Psoas muscle (tissue), 7 donors: ENCODE measurements at regions not wholly inside any gene's neighbourhood (a gene's known extent, or its start where the extent isn't known, plus 50 kb on each side); places are given as distances from the start of the nearest gene placed in this dataset.
A peak's percentile ranks its signal among the peaks of the same experiment; 100 is the strongest.
"Not testable (repeated sequence)": the region's sequence is repeated elsewhere in the genome, so short reads cannot be mapped to it uniquely, and the experiment has no call there.

Experiments
- ATAC-seq, 4 donors: fragments of 200-7000 bp; cut with Tn5 transposase; one replicate each; pipeline ENCODE4 v1.9.1; 2020; ENCODE audit warnings: moderate library complexity in 3 of 4, mild to moderate bottlenecking in 2 of 4
- DNase-seq, 2 donors: peaks; one replicate each; pipeline ENCODE4 v3.0.0-alpha.2; 2020
- H3K27ac ChIP-seq: fragments of 200-600 bp; one replicate; pipeline ENCODE4 v1.8.0; 2022
- H3K27me3 ChIP-seq, 3 donors: fragments of 200-600 bp in 1 of 3; one replicate each; pipeline versions ENCODE4 v1.6.1 to v1.8.0; 2013 to 2022; ENCODE audit warnings: low read length in 2 of 3, mild to moderate bottlenecking in 2 of 3, moderate library complexity in 1 of 3; ENCODE audit not compliant: insufficient read depth in 3 of 3
- H3K36me3 ChIP-seq, 2 donors: fragments of 200-600 bp in 1 of 2; one replicate each; pipeline versions ENCODE4 v1.6.1 to v1.8.0; 2013 to 2022; ENCODE audit warnings: low read depth in 1 of 2, mild to moderate bottlenecking in 1 of 2, moderate library complexity in 1 of 2; ENCODE audit not compliant: insufficient read depth in 1 of 2
- H3K4me1 ChIP-seq: fragments of 200-600 bp; one replicate; pipeline ENCODE4 v1.8.0; 2022
- H3K4me3 ChIP-seq: fragments of 200-600 bp; one replicate; pipeline ENCODE4 v1.8.0; 2022; ENCODE audit warnings: mild to moderate bottlenecking
- H3K9me3 ChIP-seq: fragments of 200-600 bp; one replicate; pipeline ENCODE4 v1.8.0; 2022
- CTCF ChIP-seq: fragments of 200-600 bp; IDR thresholded peaks from one replicate; pipeline ENCODE4 v1.8.0; 2022; ENCODE audit warnings: antibody characterized with exemption
- WGBS, 3 donors: extraction: QIAGEN DNeasy Blood & Tissue Kit; methylation state at CpG; one replicate each; pipeline versions ENCODE4 v1.1.6 to v1.1.7; 2013; 5-methylcytosine and 5-hydroxymethylcytosine counted together
- intact Hi-C, 2 donors: fragments of 100-400 bp; cut with DNase I; formaldehyde crosslinking; loops; one replicate each; pipeline versions ENCODE4 v1.11.0 to v1.14.2; 2022
- donor health status: healthy with polysubstance abuse.
- donor health status: DM: no; HTN: no; CAD: no; lungs with moderate emphysema.
- donor health status: Bipolar disorder and iron deficiency.
- donor health status: healthy.
- donor health status: DM: yes; HTN: yes; CAD: no.
- donor health status: DM: no; HTN: no; CAD: no.
- donor health status: DM: yes; HTN: yes; CAD: no.

GRCh38 chr2:66192888-66193287 lies 242.0 kb upstream of the MEIS1 start:
- H3K4me3 ChIP-seq = no peak overlapping the region
- no peaks in the 10 kb centered on the region for H3K9me3 ChIP-seq
- H3K4me1 ChIP-seq = no peaks in the 10 kb centered on the region
- TF ChIP-seq CTCF = no peak
- ATAC-seq (no peak), DNase-seq (no peak)
- WGBS, 3 donors = 81 to 87% (median 84%) methylated on average over 2 of the region's 2 CpGs
- no peaks in the 10 kb centered on the region for H3K27me3 ChIP-seq
- no peak overlapping the region for H3K27ac ChIP-seq
- no peaks in the 10 kb centered on the region for H3K36me3 ChIP-seq
- intact Hi-C loops = no loop called here

GRCh38 chr2:66191311-66191710 lies 243.6 kb upstream of the MEIS1 start:
- H3K4me3 ChIP-seq = no peak overlapping the region
- no peak for TF ChIP-seq CTCF
- 63 to 73% (median 69%) methylated on average over 1 of the region's 1 CpG for WGBS, 3 donors
- no peaks in the 10 kb centered on the region for H3K9me3 ChIP-seq
- intact Hi-C loops = no loop called here
- H3K36me3 ChIP-seq = no peaks in the 10 kb centered on the region
- H3K27me3 ChIP-seq = no peaks in the 10 kb centered on the region
- no peaks in the 10 kb centered on the region for H3K4me1 ChIP-seq
- DNase-seq = no peak
- ATAC-seq = no peak
- no peak overlapping the region for H3K27ac ChIP-seq

- intact Hi-C loops = no loop called here
Observed at GRCh38 chr2:66189553-66189952, 245.4 kb upstream of the MEIS1 start.

GRCh38 chr2:66186537-66186936 lies 248.4 kb upstream of the MEIS1 start:
- H3K27me3 ChIP-seq = no peaks in the 10 kb centered on the region
- WGBS, 3 donors = 68 to 72% (median 71%) methylated on average over 3 of the region's 3 CpGs
- no peaks in the 10 kb centered on the region for H3K9me3 ChIP-seq
- TF ChIP-seq CTCF = no peak
- no peaks in the 10 kb centered on the region for H3K4me1 ChIP-seq
- H3K36me3 ChIP-seq = no peaks in the 10 kb centered on the region
- DNase-seq (no peak), ATAC-seq (no peak)
- no peak overlapping the region for H3K27ac ChIP-seq
- intact Hi-C loops = no loop called here
- H3K4me3 ChIP-seq = no peak overlapping the region

More at GRCh38 chr2:66189553-66189952, 245.4 kb upstream of the MEIS1 start:
- Histone ChIP-seq H3K9me3 (no peaks in the 10 kb centered on the region), H3K27me3 (no peaks in the 10 kb centered on the region), H3K36me3 (no peaks in the 10 kb centered on the region), H3K4me3 (no peak overlapping the region), H3K4me1 (no peaks in the 10 kb centered on the region), H3K27ac (no peak overlapping the region)
- DNase-seq = no peak
- ATAC-seq = peak; percentile 25 to 51 (median 50)
- TF ChIP-seq CTCF = no peak

GRCh38 chr2:66185497-66186054 lies 249.3 kb upstream of the MEIS1 start:
- no peak for TF ChIP-seq CTCF
- Histone ChIP-seq H3K27me3 (no peaks in the 10 kb centered on the region), H3K27ac (no peak overlapping the region), H3K4me3 (no peak overlapping the region), H3K9me3 (no peaks in the 10 kb centered on the region), H3K4me1 (no peaks in the 10 kb centered on the region), H3K36me3 (no peaks in the 10 kb centered on the region)
- WGBS, 3 donors = 87 to 90% (median 88%) methylated on average over 11 of the region's 11 CpGs
- no peak for ATAC-seq
- intact Hi-C loops = no loop called here
- DNase-seq = no peak

GRCh38 chr2:66177128-66177796 lies 257.7 kb upstream of the MEIS1 start:
- ATAC-seq, intact Hi-C loops, H3K27me3 ChIP-seq, H3K36me3 ChIP-seq, H3K4me3 ChIP-seq, H3K9me3 ChIP-seq, DNase-seq, H3K4me1 ChIP-seq, H3K27ac ChIP-seq: not testable (repeated sequence)
- 85 to 90% (median 86%) methylated on average over 26 of the region's 26 CpGs for WGBS, 3 donors
